Gastrocnemius medialis (tissue), 4 donors: ENCODE measurements at regions not wholly inside any gene's neighbourhood (a gene's known extent, or its start where the extent isn't known, plus 50 kb on each side); places are given as distances from the start of the nearest gene placed in this dataset.

Experiments
- POLR2A ChIP-seq, 2 donors: fragments of 450-650 bp; IDR thresholded peaks; one replicate each; pipeline ENCODE4 v1.6.1; 2017; ENCODE audit warnings: antibody characterized with exemption in 2 of 2, mild to moderate bottlenecking in 2 of 2, moderate library complexity in 2 of 2
- TF ChIP-seq, protein P1 (sequence below), 5 experiments: fragments of 450-650 bp in 3 of 5; fragments of 200-600 bp in 2 of 5; sonication (generic) in 2 of 5; IDR thresholded peaks in 4 of 5; conservative IDR thresholded peaks in 1 of 5; 1 replicate in 4 of 5; 2 replicates in 1 of 5; pipeline ENCODE4 v1.5.1; 2016 to 2019; ENCODE audit warnings: antibody characterized with exemption in 5 of 5, mild to moderate bottlenecking in 3 of 5, moderate library complexity in 3 of 5

DNA sequence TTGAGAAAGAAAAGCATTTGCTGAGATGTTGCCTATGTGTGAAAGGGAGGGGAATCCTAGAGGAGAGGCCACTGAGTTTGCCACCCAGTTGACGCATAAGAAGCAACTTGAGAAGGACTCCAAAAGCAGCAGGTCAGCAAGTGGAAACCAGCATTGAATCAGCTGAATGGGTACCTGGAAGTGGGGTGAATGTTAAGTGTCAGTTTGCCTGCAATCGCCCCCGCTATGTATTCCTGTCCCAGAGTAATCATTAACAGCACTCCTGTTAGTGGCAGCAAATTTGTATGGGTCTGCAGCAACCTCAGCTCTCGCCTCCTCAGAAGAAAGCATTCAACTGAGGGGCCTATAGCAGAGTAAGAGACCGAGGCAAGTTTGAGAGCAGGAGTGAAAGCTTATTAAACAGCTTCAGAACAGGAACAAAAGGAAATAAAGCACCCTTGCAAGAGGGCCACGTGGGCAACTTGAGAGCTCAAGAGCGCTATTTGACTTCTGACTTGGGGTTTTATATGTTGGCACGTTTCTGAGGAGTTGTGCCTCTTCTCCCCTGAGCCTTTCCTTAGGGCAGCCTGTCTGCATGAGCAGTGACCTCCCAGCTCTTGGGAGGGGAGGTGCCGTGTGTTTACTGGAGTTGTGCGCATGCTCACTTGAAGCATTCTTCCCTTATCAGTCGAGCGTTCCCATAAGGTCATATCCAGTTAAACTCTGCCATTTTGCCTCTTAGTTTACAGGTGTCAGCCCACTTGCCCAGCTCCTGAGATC is 122.6 kb upstream of the PHACTR1 start:
- TF ChIP-seq POLR2A (IDR thresholded peaks at IDR 0.05) = no peak
- TF ChIP-seq, protein P1, sequence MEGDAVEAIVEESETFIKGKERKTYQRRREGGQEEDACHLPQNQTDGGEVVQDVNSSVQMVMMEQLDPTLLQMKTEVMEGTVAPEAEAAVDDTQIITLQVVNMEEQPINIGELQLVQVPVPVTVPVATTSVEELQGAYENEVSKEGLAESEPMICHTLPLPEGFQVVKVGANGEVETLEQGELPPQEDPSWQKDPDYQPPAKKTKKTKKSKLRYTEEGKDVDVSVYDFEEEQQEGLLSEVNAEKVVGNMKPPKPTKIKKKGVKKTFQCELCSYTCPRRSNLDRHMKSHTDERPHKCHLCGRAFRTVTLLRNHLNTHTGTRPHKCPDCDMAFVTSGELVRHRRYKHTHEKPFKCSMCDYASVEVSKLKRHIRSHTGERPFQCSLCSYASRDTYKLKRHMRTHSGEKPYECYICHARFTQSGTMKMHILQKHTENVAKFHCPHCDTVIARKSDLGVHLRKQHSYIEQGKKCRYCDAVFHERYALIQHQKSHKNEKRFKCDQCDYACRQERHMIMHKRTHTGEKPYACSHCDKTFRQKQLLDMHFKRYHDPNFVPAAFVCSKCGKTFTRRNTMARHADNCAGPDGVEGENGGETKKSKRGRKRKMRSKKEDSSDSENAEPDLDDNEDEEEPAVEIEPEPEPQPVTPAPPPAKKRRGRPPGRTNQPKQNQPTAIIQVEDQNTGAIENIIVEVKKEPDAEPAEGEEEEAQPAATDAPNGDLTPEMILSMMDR (IDR thresholded peaks at IDR 0.05 in 4 of 5, conservative IDR thresholded peaks at IDR 0.05 in 1 of 5) = no peak
